ENCODE measurements at regions not wholly inside any gene's neighbourhood (a gene's known extent, or its start where the extent isn't known, plus 50 kb on each side); places are given as distances from the start of the nearest gene placed in this dataset.

DNA sequence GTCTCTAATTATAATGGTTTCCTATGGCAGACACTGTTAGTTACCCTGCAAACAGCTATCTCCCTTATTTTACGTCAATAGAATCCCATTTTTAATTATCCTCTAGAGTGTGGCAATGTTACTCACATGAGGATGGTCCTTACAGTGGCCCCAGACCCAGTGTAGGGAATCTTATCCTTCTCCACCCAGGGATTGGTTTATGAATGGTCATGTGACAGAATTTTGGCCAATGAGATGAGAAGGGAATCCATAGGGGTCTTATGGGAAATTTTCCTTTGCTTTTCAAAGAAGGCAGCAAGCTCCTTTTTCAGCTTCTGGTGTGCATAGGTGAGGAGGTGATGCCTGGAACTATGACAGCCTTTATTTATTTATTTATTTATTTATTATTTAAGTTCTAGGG lies 59.0 kb upstream of the HUNK start:
- TF ChIP-seq, protein P1, sequence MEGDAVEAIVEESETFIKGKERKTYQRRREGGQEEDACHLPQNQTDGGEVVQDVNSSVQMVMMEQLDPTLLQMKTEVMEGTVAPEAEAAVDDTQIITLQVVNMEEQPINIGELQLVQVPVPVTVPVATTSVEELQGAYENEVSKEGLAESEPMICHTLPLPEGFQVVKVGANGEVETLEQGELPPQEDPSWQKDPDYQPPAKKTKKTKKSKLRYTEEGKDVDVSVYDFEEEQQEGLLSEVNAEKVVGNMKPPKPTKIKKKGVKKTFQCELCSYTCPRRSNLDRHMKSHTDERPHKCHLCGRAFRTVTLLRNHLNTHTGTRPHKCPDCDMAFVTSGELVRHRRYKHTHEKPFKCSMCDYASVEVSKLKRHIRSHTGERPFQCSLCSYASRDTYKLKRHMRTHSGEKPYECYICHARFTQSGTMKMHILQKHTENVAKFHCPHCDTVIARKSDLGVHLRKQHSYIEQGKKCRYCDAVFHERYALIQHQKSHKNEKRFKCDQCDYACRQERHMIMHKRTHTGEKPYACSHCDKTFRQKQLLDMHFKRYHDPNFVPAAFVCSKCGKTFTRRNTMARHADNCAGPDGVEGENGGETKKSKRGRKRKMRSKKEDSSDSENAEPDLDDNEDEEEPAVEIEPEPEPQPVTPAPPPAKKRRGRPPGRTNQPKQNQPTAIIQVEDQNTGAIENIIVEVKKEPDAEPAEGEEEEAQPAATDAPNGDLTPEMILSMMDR (IDR thresholded peaks at IDR 0.05), result no peak
- TF ChIP-seq POLR2AphosphoS5 (IDR thresholded peaks at IDR 0.05), result no peak

All from upper lobe of left lung (tissue), 4 donors.